PFSK-1 (cell line): ENCODE measurements at regions not wholly inside any gene's neighbourhood (a gene's known extent, or its start where the extent isn't known, plus 50 kb on each side); places are given as distances from the start of the nearest gene placed in this dataset.

ENCODE experiments used
- FOXP2 ChIP-seq: optimal IDR thresholded peaks from 2 replicates; pipeline ENCODE3; 2011; ENCODE audit warnings: borderline replicate concordance, control low read depth, inconsistent platforms; ENCODE audit not compliant: insufficient read depth; ENCODE audit errors: extremely low read length, extremely low read depth
- POLR2AphosphoS5 ChIP-seq: IDR thresholded peaks from 2 replicates; pipeline ENCODE4 v1.6.1; 2012; ENCODE audit warnings: low read depth, mild to moderate bottlenecking, control low read depth, low read length, moderate library complexity
- SIN3A ChIP-seq: IDR thresholded peaks from 2 replicates; pipeline ENCODE4 v1.6.1; 2012; ENCODE audit warnings: mild to moderate bottlenecking, low read length, moderate library complexity, borderline replicate concordance; ENCODE audit not compliant: insufficient read depth
- TAF1 ChIP-seq: IDR thresholded peaks from 2 replicates; pipeline ENCODE4 v1.6.1; 2012; ENCODE audit warnings: low read length, control low read depth, borderline replicate concordance; ENCODE audit not compliant: insufficient read depth
- TF ChIP-seq, protein P1 (sequence below), 2 experiments: IDR thresholded peaks; 2 replicates each; pipeline versions ENCODE4 v1.6.1 to v1.8.0; 2011 to 2012; ENCODE audit warnings: low read depth in 2 of 2, low read length in 2 of 2, control low read depth in 1 of 2, inconsistent platforms in 1 of 2, mild to moderate bottlenecking in 1 of 2, moderate library complexity in 1 of 2; ENCODE audit not compliant: insufficient read depth in 1 of 2

GRCh38 chr13:50485979-50486935, 357.2 kb downstream of the DLEU7 start:
- TF ChIP-seq, protein P1, sequence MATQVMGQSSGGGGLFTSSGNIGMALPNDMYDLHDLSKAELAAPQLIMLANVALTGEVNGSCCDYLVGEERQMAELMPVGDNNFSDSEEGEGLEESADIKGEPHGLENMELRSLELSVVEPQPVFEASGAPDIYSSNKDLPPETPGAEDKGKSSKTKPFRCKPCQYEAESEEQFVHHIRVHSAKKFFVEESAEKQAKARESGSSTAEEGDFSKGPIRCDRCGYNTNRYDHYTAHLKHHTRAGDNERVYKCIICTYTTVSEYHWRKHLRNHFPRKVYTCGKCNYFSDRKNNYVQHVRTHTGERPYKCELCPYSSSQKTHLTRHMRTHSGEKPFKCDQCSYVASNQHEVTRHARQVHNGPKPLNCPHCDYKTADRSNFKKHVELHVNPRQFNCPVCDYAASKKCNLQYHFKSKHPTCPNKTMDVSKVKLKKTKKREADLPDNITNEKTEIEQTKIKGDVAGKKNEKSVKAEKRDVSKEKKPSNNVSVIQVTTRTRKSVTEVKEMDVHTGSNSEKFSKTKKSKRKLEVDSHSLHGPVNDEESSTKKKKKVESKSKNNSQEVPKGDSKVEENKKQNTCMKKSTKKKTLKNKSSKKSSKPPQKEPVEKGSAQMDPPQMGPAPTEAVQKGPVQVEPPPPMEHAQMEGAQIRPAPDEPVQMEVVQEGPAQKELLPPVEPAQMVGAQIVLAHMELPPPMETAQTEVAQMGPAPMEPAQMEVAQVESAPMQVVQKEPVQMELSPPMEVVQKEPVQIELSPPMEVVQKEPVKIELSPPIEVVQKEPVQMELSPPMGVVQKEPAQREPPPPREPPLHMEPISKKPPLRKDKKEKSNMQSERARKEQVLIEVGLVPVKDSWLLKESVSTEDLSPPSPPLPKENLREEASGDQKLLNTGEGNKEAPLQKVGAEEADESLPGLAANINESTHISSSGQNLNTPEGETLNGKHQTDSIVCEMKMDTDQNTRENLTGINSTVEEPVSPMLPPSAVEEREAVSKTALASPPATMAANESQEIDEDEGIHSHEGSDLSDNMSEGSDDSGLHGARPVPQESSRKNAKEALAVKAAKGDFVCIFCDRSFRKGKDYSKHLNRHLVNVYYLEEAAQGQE (IDR thresholded peaks at IDR 0.05; ENCODE audit: insufficient read depth in 1 of 2, low read depth in 2 of 2, low read length in 2 of 2), result no peak

- TF ChIP-seq FOXP2, result no peak
- TF ChIP-seq, protein P1 (IDR thresholded peaks at IDR 0.05; ENCODE audit: insufficient read depth in 1 of 2, low read depth in 2 of 2, low read length in 2 of 2), result no peak
- no peak for TF ChIP-seq TAF1
- no peak for TF ChIP-seq POLR2AphosphoS5
- no peak for TF ChIP-seq SIN3A
These were observed 349.8 kb downstream of the DLEU7 start for GRCh38 chr13:50493683-50494082.

DNA sequence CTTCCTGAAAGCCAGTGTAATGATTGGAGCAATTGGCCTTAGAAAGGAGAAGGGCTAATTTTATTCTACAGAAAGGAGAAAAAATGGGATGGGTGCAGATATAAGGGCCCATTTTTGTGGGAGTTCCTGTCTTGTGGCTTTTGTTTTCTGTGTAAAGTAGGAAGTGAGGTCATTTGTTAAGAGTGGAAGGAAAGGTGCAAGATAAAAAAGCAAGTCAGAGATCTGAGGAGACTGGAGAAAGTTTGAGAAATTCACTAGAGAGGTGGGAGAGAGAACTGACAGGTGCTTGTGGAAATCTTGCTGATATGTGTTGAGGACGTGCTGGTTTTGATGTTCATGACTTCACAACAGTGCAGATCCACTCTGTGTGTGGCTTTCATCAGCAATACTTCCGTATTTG, 349.4 kb downstream of the DLEU7 start:
- no peak for TF ChIP-seq SIN3A
- no peak for TF ChIP-seq POLR2AphosphoS5
- TF ChIP-seq, protein P1 (IDR thresholded peaks at IDR 0.05; ENCODE audit: insufficient read depth in 1 of 2, low read depth in 2 of 2, low read length in 2 of 2), result no peak
- no peak for TF ChIP-seq TAF1
- no peak for TF ChIP-seq FOXP2

DNA sequence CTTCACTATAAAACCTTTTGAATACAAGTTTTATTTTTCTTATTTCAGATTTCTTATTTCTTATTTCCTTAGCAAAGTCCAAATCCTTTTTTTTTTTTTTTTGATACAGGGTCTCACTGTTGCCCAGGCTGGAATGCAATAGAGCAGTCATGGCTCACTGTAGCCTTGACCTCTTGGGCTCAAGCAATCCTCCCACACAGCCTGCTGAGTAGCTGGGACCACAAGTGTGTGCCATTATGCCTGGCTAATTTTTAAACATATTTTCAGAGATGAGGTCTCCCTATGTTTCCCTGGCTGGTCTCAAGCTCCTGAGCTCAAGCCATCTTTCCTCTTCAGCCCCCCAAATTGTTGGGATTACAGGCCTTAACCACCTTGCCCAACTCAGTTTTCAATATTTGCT, 334.3 kb downstream of the DLEU7 start:
- no peak for TF ChIP-seq POLR2AphosphoS5
- no peak for TF ChIP-seq SIN3A
- no peak for TF ChIP-seq TAF1
- no peak for TF ChIP-seq FOXP2
- TF ChIP-seq, protein P1 (IDR thresholded peaks at IDR 0.05; ENCODE audit: insufficient read depth in 1 of 2, low read depth in 2 of 2, low read length in 2 of 2), result no peak
